K562 (cell line): ENCODE measurements at regions not wholly inside any gene's neighbourhood (a gene's known extent, or its start where the extent isn't known, plus 50 kb on each side); places are given as distances from the start of the nearest gene placed in this dataset.

Experiments used
- MED1 ChIP-seq: sonication (generic); formaldehyde crosslinking; IDR thresholded peaks from 2 replicates; pipeline ENCODE4 v1.8.1; 2023; ENCODE audit warnings: missing genetic modification reagents, borderline replicate concordance
- TCF3 ChIP-seq: sonication (generic); formaldehyde crosslinking; IDR thresholded peaks from 2 replicates; pipeline ENCODE4 v1.4.0; 2020; ENCODE audit warnings: mild to moderate bottlenecking, missing genetic modification reagents
- THAP7 ChIP-seq: fragments of 250-450 bp; sonication (Bioruptor Pico); IDR thresholded peaks from 2 replicates; pipeline ENCODE4 v1.5.0; 2021
- ZKSCAN3 ChIP-seq: fragments of 250-450 bp; sonication (Bioruptor Pico); IDR thresholded peaks from 2 replicates; pipeline ENCODE4 v1.4.0; 2020
- TF ChIP-seq, protein P1 (sequence below), 2 experiments: IDR thresholded peaks; 2 replicates each; pipeline ENCODE4 v1.6.1; 2012; ENCODE audit warnings: improper control_type of control experiment in 2 of 2, low read depth in 2 of 2, low read length in 2 of 2, borderline replicate concordance in 1 of 2

DNA sequence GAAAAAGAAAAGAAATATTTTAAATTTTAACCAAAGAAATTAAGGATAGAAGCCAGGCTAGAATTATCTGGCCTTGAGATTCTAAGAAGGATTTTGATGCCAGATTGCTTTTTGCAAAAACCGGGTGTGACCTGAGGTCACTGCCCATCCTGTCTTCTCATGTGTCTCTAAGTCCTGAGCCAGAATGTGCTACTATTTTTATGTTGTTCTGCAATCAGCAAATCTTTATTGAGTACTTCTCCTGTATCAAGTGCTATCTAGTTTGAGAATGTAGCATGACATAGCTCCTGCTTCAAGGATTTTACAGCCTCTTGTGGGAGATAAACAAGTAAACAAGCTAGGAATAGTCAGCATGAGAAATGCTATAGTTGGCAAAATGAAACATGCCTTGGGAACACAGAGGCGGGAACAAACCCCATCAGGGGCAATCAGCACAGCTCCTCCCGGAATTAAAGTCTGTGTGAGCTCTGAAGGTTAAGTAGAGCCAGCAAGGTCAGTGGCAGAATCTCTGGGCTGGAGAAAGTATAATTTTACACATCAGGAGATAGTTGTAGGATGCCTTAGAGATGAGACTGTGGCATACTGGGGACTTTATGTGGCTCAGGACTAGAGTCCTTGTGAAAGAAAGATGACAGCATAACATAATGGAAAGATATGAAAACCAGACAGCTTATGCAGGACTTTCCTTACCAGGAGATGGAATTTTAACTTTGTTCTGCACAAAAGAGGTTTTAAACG, 899.5 kb upstream of the SLC10A2 start:
- no peak for TF ChIP-seq THAP7 (CRISPR knock-in tag)
- no peak for TF ChIP-seq TCF3 (CRISPR knock-in tag)
- TF ChIP-seq, protein P1, sequence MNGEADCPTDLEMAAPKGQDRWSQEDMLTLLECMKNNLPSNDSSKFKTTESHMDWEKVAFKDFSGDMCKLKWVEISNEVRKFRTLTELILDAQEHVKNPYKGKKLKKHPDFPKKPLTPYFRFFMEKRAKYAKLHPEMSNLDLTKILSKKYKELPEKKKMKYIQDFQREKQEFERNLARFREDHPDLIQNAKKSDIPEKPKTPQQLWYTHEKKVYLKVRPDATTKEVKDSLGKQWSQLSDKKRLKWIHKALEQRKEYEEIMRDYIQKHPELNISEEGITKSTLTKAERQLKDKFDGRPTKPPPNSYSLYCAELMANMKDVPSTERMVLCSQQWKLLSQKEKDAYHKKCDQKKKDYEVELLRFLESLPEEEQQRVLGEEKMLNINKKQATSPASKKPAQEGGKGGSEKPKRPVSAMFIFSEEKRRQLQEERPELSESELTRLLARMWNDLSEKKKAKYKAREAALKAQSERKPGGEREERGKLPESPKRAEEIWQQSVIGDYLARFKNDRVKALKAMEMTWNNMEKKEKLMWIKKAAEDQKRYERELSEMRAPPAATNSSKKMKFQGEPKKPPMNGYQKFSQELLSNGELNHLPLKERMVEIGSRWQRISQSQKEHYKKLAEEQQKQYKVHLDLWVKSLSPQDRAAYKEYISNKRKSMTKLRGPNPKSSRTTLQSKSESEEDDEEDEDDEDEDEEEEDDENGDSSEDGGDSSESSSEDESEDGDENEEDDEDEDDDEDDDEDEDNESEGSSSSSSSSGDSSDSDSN (IDR thresholded peaks at IDR 0.05; ENCODE audit: borderline replicate concordance in 1 of 2, low read depth in 2 of 2, low read length in 2 of 2) = no peak
- TF ChIP-seq MED1 (CRISPR knock-in tag) = no peak
- TF ChIP-seq ZKSCAN3 (CRISPR knock-in tag) = no peak
